H1 (cell line): ENCODE measurements at regions not wholly inside any gene's neighbourhood (a gene's known extent, or its start where the extent isn't known, plus 50 kb on each side); places are given as distances from the start of the nearest gene placed in this dataset.

ENCODE experiments used
- CTCF ChIA-PET: fragments of 300-600 bp; sonication (Branson Sonifier 250); formaldehyde crosslinking; loops from one replicate; lab custom pipeline; 2021; ENCODE audit not compliant: partially characterized antibody; lab: Charles Lee
- POLR2A ChIA-PET: fragments of 300-600 bp; sonication (Branson Sonifier 250); formaldehyde crosslinking; loops from one replicate; lab custom pipeline; 2021; ENCODE audit warnings: inconsistent platforms; ENCODE audit not compliant: partially characterized antibody; lab: Charles Lee
- DNase-seq, 2 experiments: peaks; one replicate each; pipeline versions ENCODE4 v3.0.0 to v3.0.0-alpha.2; 2010 to 2022; ENCODE audit warnings: low spot score in 2 of 2, low read depth in 1 of 2, mixed read lengths in 1 of 2
- FAIRE-seq: peaks from 2 replicates; lab custom pipeline; 2011; peaks lifted over from hg19 to GRCh38; lab: Jason Lieb, UNC
- H2AFZ ChIP-seq: 2 replicates; pipeline ENCODE4 v1.8.1; 2012; ENCODE audit warnings: low read length, inconsistent platforms
- H2AK5ac ChIP-seq: 2 replicates; pipeline ENCODE4 v1.6.1; 2013; ENCODE audit warnings: low read depth, low read length
- H2BK120ac ChIP-seq: replicated peaks from 2 replicates; pipeline ENCODE3; 2013; ENCODE audit warnings: low read depth, low read length, inconsistent platforms
- H2BK12ac ChIP-seq: 2 replicates; pipeline ENCODE4 v1.6.1; 2013; ENCODE audit warnings: low read depth, low read length
- H2BK15ac ChIP-seq: 2 replicates; pipeline ENCODE4 v1.6.1; 2013; ENCODE audit warnings: low read length
- H2BK20ac ChIP-seq: 2 replicates; pipeline ENCODE4 v1.6.1; 2013; ENCODE audit warnings: low read length
- H2BK5ac ChIP-seq: 2 replicates; pipeline ENCODE4 v1.6.1; 2013; ENCODE audit warnings: low read depth, low read length
- H3K14ac ChIP-seq: 2 replicates; pipeline ENCODE4 v1.6.1; 2013; ENCODE audit warnings: inconsistent platforms; ENCODE audit not compliant: insufficient read length
- H3K18ac ChIP-seq: 2 replicates; pipeline ENCODE4 v1.6.1; 2013; ENCODE audit warnings: low read length; ENCODE audit errors: extremely low read depth
- H3K23ac ChIP-seq: 2 replicates; pipeline ENCODE4 v1.6.1; 2013; ENCODE audit warnings: inconsistent platforms; ENCODE audit not compliant: insufficient read length
- H3K23me2 ChIP-seq: 2 replicates; pipeline ENCODE4 v1.6.1; 2013; ENCODE audit warnings: low read depth, low read length
- H3K27ac ChIP-seq: 2 replicates; pipeline ENCODE4 v1.6.1; 2011; ENCODE audit warnings: low read depth, low read length, inconsistent platforms
- H3K27me3 ChIP-seq, 4 experiments: replicated peaks in 1 of 4; 1 replicate in 1 of 4; 2 replicates in 3 of 4; pipeline versions ENCODE4 v1.6.1 to v1.8.1; 2011 to 2013; ENCODE audit warnings: low read length in 3 of 4, mild to moderate bottlenecking in 3 of 4, inconsistent platforms in 2 of 4, mixed read lengths in 2 of 4, moderate library complexity in 1 of 4; ENCODE audit not compliant: control insufficient read depth in 3 of 4, insufficient read depth in 3 of 4; ENCODE audit errors: extremely low read depth in 1 of 4
- H3K36me3 ChIP-seq, 4 experiments: 2 replicates each; pipeline versions ENCODE4 v1.6.1 to v1.8.1; 2011 to 2013; ENCODE audit warnings: mild to moderate bottlenecking in 4 of 4, low read length in 3 of 4, moderate library complexity in 2 of 4, control low read depth in 1 of 4, inconsistent platforms in 1 of 4; ENCODE audit not compliant: insufficient read depth in 4 of 4, control insufficient read depth in 2 of 4
- H3K4ac ChIP-seq: replicated peaks from 2 replicates; pipeline ENCODE3; 2013; ENCODE audit warnings: low read length, low read depth, mixed read lengths, inconsistent platforms; ENCODE audit not compliant: insufficient read length
- H3K4me1 ChIP-seq, 4 experiments: replicated peaks in 1 of 4; 1 replicate in 1 of 4; 2 replicates in 3 of 4; pipeline versions ENCODE4 v1.6.1 to v1.8.1; 2011 to 2013; ENCODE audit warnings: low read length in 3 of 4, inconsistent platforms in 2 of 4, mixed read lengths in 1 of 4; ENCODE audit not compliant: insufficient read depth in 4 of 4, control insufficient read depth in 3 of 4
- H3K4me2 ChIP-seq, 2 experiments: 2 replicates each; pipeline versions ENCODE4 v1.6.1 to v1.8.1; 2011 to 2013; ENCODE audit warnings: low read depth in 2 of 2, low read length in 2 of 2, control low read depth in 1 of 2, inconsistent platforms in 1 of 2, mild to moderate bottlenecking in 1 of 2; ENCODE audit not compliant: insufficient read depth in 1 of 2
- H3K4me3 ChIP-seq, 4 experiments: fragments of 200-600, 300-600 bp in 1 of 4; sonication (generic), shearing (Covaris generic), sonication (Bioruptor Twin) in 1 of 4; 2 replicates each; pipeline versions ENCODE4 v1.5.1 to v1.8.1; 2011 to 2016; ENCODE audit warnings: low read length in 4 of 4, low read depth in 3 of 4, control low read depth in 2 of 4, inconsistent platforms in 2 of 4, mild to moderate bottlenecking in 2 of 4, mixed read lengths in 1 of 4, moderate library complexity in 1 of 4; ENCODE audit not compliant: insufficient read depth in 2 of 4; ENCODE audit errors: extremely low read depth in 1 of 4
- H3K56ac ChIP-seq: replicated peaks from 2 replicates; pipeline ENCODE3; 2013; ENCODE audit warnings: low read depth, mild to moderate bottlenecking, mixed read lengths, low read length, inconsistent platforms; ENCODE audit not compliant: insufficient read length
- H3K79me1 ChIP-seq: 2 replicates; pipeline ENCODE4 v1.6.1; 2013; ENCODE audit warnings: low read depth, low read length, control low read depth
- H3K79me2 ChIP-seq, 2 experiments: 2 replicates each; pipeline versions ENCODE4 v1.6.1 to v1.8.1; 2012 to 2013; ENCODE audit warnings: low read length in 2 of 2, mild to moderate bottlenecking in 2 of 2, inconsistent platforms in 1 of 2; ENCODE audit not compliant: insufficient read depth in 2 of 2, control insufficient read depth in 1 of 2
- H3K9ac ChIP-seq, 4 experiments: replicated peaks in 1 of 4; 1 replicate in 1 of 4; 2 replicates in 3 of 4; pipeline versions ENCODE4 v1.6.1 to v1.8.1; 2011 to 2013; ENCODE audit warnings: low read depth in 3 of 4, low read length in 3 of 4, control low read depth in 2 of 4, mild to moderate bottlenecking in 2 of 4, moderate library complexity in 2 of 4, inconsistent platforms in 1 of 4; ENCODE audit errors: extremely low read depth in 1 of 4
- H3K9me3 ChIP-seq, 2 experiments: 2 replicates each; pipeline versions ENCODE4 v1.6.1 to v1.8.1; 2012 to 2013; ENCODE audit warnings: mild to moderate bottlenecking in 2 of 2, moderate library complexity in 2 of 2, control low read depth in 1 of 2, inconsistent platforms in 1 of 2, low read depth in 1 of 2, low read length in 1 of 2, mixed read lengths in 1 of 2; ENCODE audit not compliant: insufficient read depth in 2 of 2
- H4K20me1 ChIP-seq, 2 experiments: replicated peaks in 1 of 2; 2 replicates each; pipeline versions ENCODE3 to v1.8.1; 2011 to 2013; ENCODE audit warnings: inconsistent platforms in 2 of 2, low read length in 2 of 2, mild to moderate bottlenecking in 1 of 2; ENCODE audit not compliant: insufficient read depth in 2 of 2, control insufficient read depth in 1 of 2
- H4K5ac ChIP-seq: 2 replicates; pipeline ENCODE4 v1.6.1; 2013; ENCODE audit warnings: low read length, low read depth, mixed read lengths, inconsistent platforms; ENCODE audit not compliant: insufficient read length
- H4K8ac ChIP-seq: 2 replicates; pipeline ENCODE4 v1.8.0; 2013; ENCODE audit warnings: mild to moderate bottlenecking, moderate library complexity, low read length, inconsistent platforms; ENCODE audit not compliant: insufficient read depth; ENCODE audit errors: extremely low read depth
- H4K91ac ChIP-seq: replicated peaks from 2 replicates; pipeline ENCODE3; 2013; ENCODE audit warnings: low read length, mixed read lengths, inconsistent platforms; ENCODE audit not compliant: insufficient read length
- FOSL1 ChIP-seq: IDR thresholded peaks from 2 replicates; pipeline ENCODE4 v1.6.1; 2011; ENCODE audit warnings: mild to moderate bottlenecking, low read depth, low read length, moderate library complexity; ENCODE audit not compliant: insufficient read depth
- MAX ChIP-seq: IDR thresholded peaks from 2 replicates; pipeline ENCODE4 v1.6.1; 2012; ENCODE audit warnings: inconsistent platforms
- RBBP5 ChIP-seq: IDR thresholded peaks from 2 replicates; pipeline ENCODE4 v1.7.1; 2012; ENCODE audit warnings: low read depth, mild to moderate bottlenecking, inconsistent platforms, low read length, moderate library complexity, borderline replicate concordance
- SIX5 ChIP-seq: IDR thresholded peaks from 2 replicates; pipeline ENCODE4 v1.6.1; 2011; ENCODE audit warnings: mild to moderate bottlenecking, low read depth, low read length
- TAF7 ChIP-seq: optimal IDR thresholded peaks from 2 replicates; pipeline ENCODE3; 2011; ENCODE audit warnings: low read depth, mild to moderate bottlenecking, inconsistent platforms, low read length, moderate library complexity, borderline replicate concordance
- WGBS, 2 experiments: shearing (Covaris generic) in 1 of 2; methylation state at CpG; one replicate each; pipeline versions ENCODE4 v1.1.6 to v1.1.7; 2013 to 2015; ENCODE audit warnings: low lambda C conversion rate in 2 of 2, mixed read lengths in 2 of 2, inconsistent platforms in 1 of 2, low coverage in 1 of 2, missing lambda C conversion rate in 1 of 2; ENCODE audit not compliant: insufficient replicate concordance in 2 of 2, insufficient coverage in 1 of 2, insufficient read length in 1 of 2; ENCODE audit errors: extremely low coverage in 1 of 2, missing lambda C conversion rate in 1 of 2; 5-methylcytosine and 5-hydroxymethylcytosine counted together
- TF ChIP-seq, protein P1 (sequence below): IDR thresholded peaks from 2 replicates; pipeline ENCODE4 v1.6.1; 2011; ENCODE audit warnings: low read depth, mild to moderate bottlenecking, low read length; ENCODE audit not compliant: insufficient read depth

GRCh38 chr1:105122041-105122440 is 1372.3 kb downstream of the AMY1C start:
- no peak overlapping the region for H2BK5ac ChIP-seq
- no peak overlapping the region for H3K14ac ChIP-seq
- H3K18ac ChIP-seq: no peak overlapping the region
- H4K5ac ChIP-seq: no peak overlapping the region
- no peak overlapping the region for H2AFZ ChIP-seq
- no peaks in the 10 kb centered on the region for H3K79me1 ChIP-seq
- H3K27ac ChIP-seq: no peak overlapping the region
- H4K91ac ChIP-seq: no peak overlapping the region
- H3K23ac ChIP-seq: no peak overlapping the region
- H2BK15ac ChIP-seq: no peak overlapping the region
- H4K20me1 ChIP-seq: no peaks in the 10 kb centered on the region
- H4K8ac ChIP-seq: no peak overlapping the region
- H3K23me2 ChIP-seq: no peaks in the 10 kb centered on the region
- DNase-seq (no peak), FAIRE-seq (no peak)
- H3K9me3 ChIP-seq: no peaks in the 10 kb centered on the region
- no peak overlapping the region for H3K56ac ChIP-seq
- no peak overlapping the region for H3K9ac ChIP-seq
- no peak overlapping the region for H3K4me2 ChIP-seq
- H3K36me3 ChIP-seq: no peaks in the 10 kb centered on the region
- no peak overlapping the region for H2AK5ac ChIP-seq
- CTCF ChIA-PET: interaction anchor here (1.6 kb wide), 1 partner anchor 15 kb away, joined by 9 read pairs; no protein-coding TSS in a partner anchor
- POLR2A ChIA-PET: no interaction called here
- TF ChIP-seq SIX5 (no peak), MAX (no peak), FOSL1 (no peak), RBBP5 (no peak), TAF7 (no peak)
- TF ChIP-seq, protein P1, sequence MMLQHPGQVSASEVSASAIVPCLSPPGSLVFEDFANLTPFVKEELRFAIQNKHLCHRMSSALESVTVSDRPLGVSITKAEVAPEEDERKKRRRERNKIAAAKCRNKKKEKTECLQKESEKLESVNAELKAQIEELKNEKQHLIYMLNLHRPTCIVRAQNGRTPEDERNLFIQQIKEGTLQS: no peak
- H3K4me1 ChIP-seq: no peaks in the 10 kb centered on the region
- no peak overlapping the region for H2BK12ac ChIP-seq
- no peak overlapping the region for H2BK120ac ChIP-seq
- peaks cover 0 to 1% (median 0%) of the 10 kb centered on the region in 4 experiments; a peak in 1 of 7 replicates for H3K27me3 ChIP-seq
- no peak overlapping the region for H2BK20ac ChIP-seq
- H3K79me2 ChIP-seq: no peaks in the 10 kb centered on the region
- H3K4me3 ChIP-seq: no peak overlapping the region
- 86% methylated on average over 2 of the region's 2 CpGs; no CpG with 5 or more reads in 1 of the 2 experiments for WGBS, 2 experiments
- H3K4ac ChIP-seq: no peak overlapping the region
